Adrenal gland (tissue), 5 donors: ENCODE measurements at regions not wholly inside any gene's neighbourhood (a gene's known extent, or its start where the extent isn't known, plus 50 kb on each side); places are given as distances from the start of the nearest gene placed in this dataset.

ENCODE experiments used
- CTCF ChIP-seq, 6 experiments: fragments of 450-650 bp in 4 of 6; fragments of 200-600 bp in 2 of 6; sonication (generic) in 1 of 6; IDR thresholded peaks; 1 replicate in 5 of 6; 2 replicates in 1 of 6; pipeline versions ENCODE4 v1.5.1 to v1.8.0; 2016 to 2021; ENCODE audit warnings: antibody characterized with exemption in 6 of 6, mild to moderate bottlenecking in 2 of 6, moderate library complexity in 1 of 6
- POLR2A ChIP-seq, 2 donors: fragments of 450-650 bp; IDR thresholded peaks; one replicate each; pipeline ENCODE4 v1.6.1; 2017; ENCODE audit warnings: antibody characterized with exemption in 2 of 2, mild to moderate bottlenecking in 2 of 2, moderate library complexity in 1 of 2
- donor health status: DM: no; HTN: no; CAD: no.

- TF ChIP-seq CTCF (IDR thresholded peaks at IDR 0.05) (no peak), POLR2A (IDR thresholded peaks at IDR 0.05) (no peak)
Observed at GRCh38 chr3:10615715-10616114, 110.3 kb upstream of the ATP2B2 start.
